ENCODE measurements at regions not wholly inside any gene's neighbourhood (a gene's known extent, or its start where the extent isn't known, plus 50 kb on each side); places are given as distances from the start of the nearest gene placed in this dataset.

DNA sequence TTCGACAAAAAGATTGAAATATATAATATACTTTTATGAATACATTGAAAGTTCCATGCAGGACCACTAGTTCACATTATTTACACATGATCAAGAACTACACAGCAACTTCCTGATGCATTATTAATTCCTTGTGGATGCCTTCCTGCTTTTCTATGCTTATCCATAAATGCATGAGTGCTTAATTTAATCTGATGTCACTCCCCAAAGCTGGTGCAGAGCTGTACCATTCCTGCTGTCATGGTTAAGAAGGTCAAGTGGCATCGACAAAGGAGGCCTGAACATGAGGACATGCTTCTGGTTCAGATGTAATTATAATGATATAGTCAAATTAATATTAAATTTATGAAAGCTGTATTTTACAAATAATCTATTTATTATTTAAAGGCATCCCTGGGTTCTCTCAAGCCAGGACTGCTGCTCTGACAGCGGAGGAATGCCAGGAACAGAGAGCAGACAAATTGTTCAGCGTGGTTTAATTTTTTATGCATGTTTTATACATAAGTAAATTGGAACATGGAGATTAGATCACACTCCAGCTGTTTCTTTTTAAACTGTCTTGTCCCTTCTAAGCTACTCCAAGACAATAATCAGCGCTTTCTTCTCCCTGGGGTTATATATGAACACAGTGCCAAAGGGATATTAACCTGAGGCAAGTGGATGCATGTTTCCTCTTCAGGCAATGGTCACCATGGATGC, 307.3 kb upstream of the CNTNAP5 start:
- Mint-ChIP-seq H3K27ac (no peak overlapping the region), H3K9me3 (peaks cover 0 to 13% (median 0%) of the 10 kb centered on the region in 7 donors), H3K27me3 (ENCODE audit: low read depth in 3 of 3) (peaks cover 0 to 2% (median 0%) of the 10 kb centered on the region in 3 donors), H3K4me1 (no peaks in the 10 kb centered on the region), H3K36me3 (no peaks in the 10 kb centered on the region), H3K4me3 (no peak overlapping the region)
- Histone ChIP-seq H3K9ac (ENCODE audit: insufficient read depth, low read length, poor library complexity, severe bottlenecking) (no peak overlapping the region), H3K36me3 (replicated peaks in 1 of 2; ENCODE audit: control insufficient read depth in 1 of 2, insufficient read depth in 2 of 2, low read length in 2 of 2) (no peaks in the 10 kb centered on the region), H3K27me3 (ENCODE audit: control insufficient read depth in 2 of 2, insufficient read depth in 2 of 2, low read length in 2 of 2) (no peaks in the 10 kb centered on the region), H3K4me3 (replicated peaks in 1 of 3; ENCODE audit: low read depth in 2 of 3, low read length in 3 of 3) (no peak overlapping the region), H3K79me2 (ENCODE audit: insufficient read depth, low read length) (no peaks in the 10 kb centered on the region), H3K4me1 (ENCODE audit: control insufficient read depth in 1 of 2, insufficient read depth in 2 of 2, low read length in 2 of 2) (no peaks in the 10 kb centered on the region), H3K4me2 (replicated peaks; ENCODE audit: extremely low read depth, low read length, poor library complexity, severe bottlenecking) (no peak overlapping the region), H3K27ac (ENCODE audit: low read depth in 1 of 2, low read length in 2 of 2) (no peak overlapping the region), H3K9me3 (replicated peaks in 1 of 2; ENCODE audit: control insufficient read depth in 1 of 2, insufficient read depth in 1 of 2, low read length in 2 of 2) (no peaks in the 10 kb centered on the region), H2AFZ (ENCODE audit: insufficient read depth, low read depth, low read length, poor library complexity, severe bottlenecking) (no peak overlapping the region), H4K20me1 (ENCODE audit: insufficient read depth, low read length) (no peaks in the 10 kb centered on the region)
- TF ChIP-seq, protein P1, sequence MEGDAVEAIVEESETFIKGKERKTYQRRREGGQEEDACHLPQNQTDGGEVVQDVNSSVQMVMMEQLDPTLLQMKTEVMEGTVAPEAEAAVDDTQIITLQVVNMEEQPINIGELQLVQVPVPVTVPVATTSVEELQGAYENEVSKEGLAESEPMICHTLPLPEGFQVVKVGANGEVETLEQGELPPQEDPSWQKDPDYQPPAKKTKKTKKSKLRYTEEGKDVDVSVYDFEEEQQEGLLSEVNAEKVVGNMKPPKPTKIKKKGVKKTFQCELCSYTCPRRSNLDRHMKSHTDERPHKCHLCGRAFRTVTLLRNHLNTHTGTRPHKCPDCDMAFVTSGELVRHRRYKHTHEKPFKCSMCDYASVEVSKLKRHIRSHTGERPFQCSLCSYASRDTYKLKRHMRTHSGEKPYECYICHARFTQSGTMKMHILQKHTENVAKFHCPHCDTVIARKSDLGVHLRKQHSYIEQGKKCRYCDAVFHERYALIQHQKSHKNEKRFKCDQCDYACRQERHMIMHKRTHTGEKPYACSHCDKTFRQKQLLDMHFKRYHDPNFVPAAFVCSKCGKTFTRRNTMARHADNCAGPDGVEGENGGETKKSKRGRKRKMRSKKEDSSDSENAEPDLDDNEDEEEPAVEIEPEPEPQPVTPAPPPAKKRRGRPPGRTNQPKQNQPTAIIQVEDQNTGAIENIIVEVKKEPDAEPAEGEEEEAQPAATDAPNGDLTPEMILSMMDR (IDR thresholded peaks at IDR 0.05): no peak
- DNase-seq: no peak
- intact Hi-C loops (cut with micrococcal nuclease): no loop called here
- no CpG with 5 or more reads among the region's 5 CpGs for WGBS (ENCODE audit: insufficient coverage)

DNA sequence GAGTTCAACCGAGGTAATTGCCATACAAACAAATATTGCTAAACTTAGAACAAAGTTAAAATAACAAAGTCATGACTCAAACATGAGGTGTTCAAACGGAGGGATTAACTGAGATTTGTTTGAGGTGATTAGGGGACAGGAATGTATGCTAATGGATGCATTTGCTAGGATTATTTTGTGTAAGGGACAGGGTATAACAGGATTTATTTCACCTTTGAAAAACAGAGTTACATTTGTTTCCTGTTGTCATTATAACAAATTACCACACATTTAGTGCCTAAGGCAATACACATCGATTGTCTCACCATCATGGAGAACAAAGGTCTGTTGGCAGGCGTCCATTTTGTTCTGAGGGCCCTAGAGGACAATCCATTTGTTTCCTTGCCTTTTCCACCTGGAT, 304.3 kb upstream of the CNTNAP5 start:
- WGBS (ENCODE audit: insufficient coverage): 75% methylated on average over 2 of the region's 4 CpGs
- H3K79me2 ChIP-seq (ENCODE audit: insufficient read depth, low read length): no peaks in the 10 kb centered on the region
- no peak overlapping the region for H3K27ac ChIP-seq (ENCODE audit: low read depth in 1 of 2, low read length in 2 of 2)
- no peaks in the 10 kb centered on the region for H3K9me3 ChIP-seq (replicated peaks in 1 of 2; ENCODE audit: control insufficient read depth in 1 of 2, insufficient read depth in 1 of 2, low read length in 2 of 2)
- Mint-ChIP-seq H3K36me3 (no peaks in the 10 kb centered on the region), H3K9me3 (peaks cover 0 to 13% (median 2%) of the 10 kb centered on the region in 7 donors), H3K4me1 (no peaks in the 10 kb centered on the region), H3K27ac (no peak overlapping the region), H3K4me3 (no peak overlapping the region), H3K27me3 (ENCODE audit: low read depth in 3 of 3) (peaks cover 0 to 2% (median 0%) of the 10 kb centered on the region in 3 donors)
- H3K27me3 ChIP-seq (ENCODE audit: control insufficient read depth in 2 of 2, insufficient read depth in 2 of 2, low read length in 2 of 2): no peaks in the 10 kb centered on the region
- H2AFZ ChIP-seq (ENCODE audit: insufficient read depth, low read depth, low read length, poor library complexity, severe bottlenecking): no peak overlapping the region
- H3K4me3 ChIP-seq (replicated peaks in 1 of 3; ENCODE audit: low read depth in 2 of 3, low read length in 3 of 3): no peak overlapping the region
- TF ChIP-seq, protein P1 (IDR thresholded peaks at IDR 0.05): no peak
- no peaks in the 10 kb centered on the region for H3K36me3 ChIP-seq (replicated peaks in 1 of 2; ENCODE audit: control insufficient read depth in 1 of 2, insufficient read depth in 2 of 2, low read length in 2 of 2)
- H3K4me1 ChIP-seq (ENCODE audit: control insufficient read depth in 1 of 2, insufficient read depth in 2 of 2, low read length in 2 of 2): no peaks in the 10 kb centered on the region
- intact Hi-C loops (cut with micrococcal nuclease): no loop called here
- no peaks in the 10 kb centered on the region for H4K20me1 ChIP-seq (ENCODE audit: insufficient read depth, low read length)
- DNase-seq: no peak
- H3K9ac ChIP-seq (ENCODE audit: insufficient read depth, low read length, poor library complexity, severe bottlenecking): no peak overlapping the region
- no peak overlapping the region for H3K4me2 ChIP-seq (replicated peaks; ENCODE audit: extremely low read depth, low read length, poor library complexity, severe bottlenecking)

All from CD14-positive monocyte (primary cell).